ENCODE measurements at regions not wholly inside any gene's neighbourhood (a gene's known extent, or its start where the extent isn't known, plus 50 kb on each side); places are given as distances from the start of the nearest gene placed in this dataset.
"Not testable (repeated sequence)": the region's sequence is repeated elsewhere in the genome, so short reads cannot be mapped to it uniquely, and the experiment has no call there.

DNA sequence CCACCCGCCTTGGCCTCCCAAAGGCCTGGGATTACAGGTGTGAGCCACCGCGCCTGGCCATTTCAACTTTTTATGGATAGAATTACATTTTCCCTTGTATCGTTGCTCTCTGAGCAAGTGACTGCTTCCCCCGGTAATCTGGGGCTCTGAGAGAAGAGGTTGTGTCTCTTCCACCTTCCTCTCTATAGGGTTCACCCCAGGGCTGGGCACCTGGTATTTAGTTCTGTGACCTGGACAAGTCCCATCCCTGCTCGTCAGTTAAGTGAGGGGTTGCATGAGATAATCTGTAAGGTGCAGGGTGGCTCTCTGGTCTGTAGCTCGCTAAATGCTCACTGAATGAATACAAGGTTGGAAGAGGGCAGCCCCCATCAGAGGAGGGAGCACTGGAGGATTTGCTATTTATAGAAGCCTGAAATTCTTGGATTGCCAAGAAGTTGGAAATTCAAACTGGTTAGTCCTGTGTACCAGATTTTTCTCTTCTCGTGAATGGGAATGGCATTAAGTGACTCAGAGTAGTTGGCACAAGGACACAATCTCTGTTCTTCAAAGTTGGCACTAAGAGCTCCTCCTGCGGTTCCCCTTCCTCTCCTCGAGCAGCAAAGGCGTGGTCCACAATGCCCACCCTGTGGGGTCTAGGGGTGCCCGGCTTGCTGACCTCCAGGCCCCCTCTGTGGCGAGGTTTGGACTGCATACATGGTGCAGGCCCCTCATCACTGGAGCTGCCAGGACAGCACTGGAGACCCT lies 68.1 kb upstream of the DLG1 start:
- DNase-seq: no peak

DNA sequence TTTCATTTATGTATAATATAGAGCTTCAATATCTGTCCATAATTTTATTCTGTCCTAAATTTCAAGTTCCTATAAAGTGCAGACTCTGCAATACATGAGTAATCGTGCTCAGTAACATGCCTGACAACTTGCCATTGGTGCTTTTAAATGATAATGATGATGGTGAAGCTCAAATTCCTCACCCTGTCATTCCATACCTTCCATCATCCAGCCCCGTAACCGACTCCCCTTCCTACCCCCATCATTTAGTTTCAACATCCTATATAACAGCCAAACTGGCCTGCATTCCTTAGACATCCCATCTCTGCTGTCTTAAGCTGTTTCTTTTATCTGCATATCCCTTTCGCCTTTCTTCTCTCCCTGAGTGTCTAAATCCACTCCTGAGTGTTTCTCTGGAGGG lies 67.2 kb upstream of the DLG1 start:
- DNase-seq: no peak

DNA sequence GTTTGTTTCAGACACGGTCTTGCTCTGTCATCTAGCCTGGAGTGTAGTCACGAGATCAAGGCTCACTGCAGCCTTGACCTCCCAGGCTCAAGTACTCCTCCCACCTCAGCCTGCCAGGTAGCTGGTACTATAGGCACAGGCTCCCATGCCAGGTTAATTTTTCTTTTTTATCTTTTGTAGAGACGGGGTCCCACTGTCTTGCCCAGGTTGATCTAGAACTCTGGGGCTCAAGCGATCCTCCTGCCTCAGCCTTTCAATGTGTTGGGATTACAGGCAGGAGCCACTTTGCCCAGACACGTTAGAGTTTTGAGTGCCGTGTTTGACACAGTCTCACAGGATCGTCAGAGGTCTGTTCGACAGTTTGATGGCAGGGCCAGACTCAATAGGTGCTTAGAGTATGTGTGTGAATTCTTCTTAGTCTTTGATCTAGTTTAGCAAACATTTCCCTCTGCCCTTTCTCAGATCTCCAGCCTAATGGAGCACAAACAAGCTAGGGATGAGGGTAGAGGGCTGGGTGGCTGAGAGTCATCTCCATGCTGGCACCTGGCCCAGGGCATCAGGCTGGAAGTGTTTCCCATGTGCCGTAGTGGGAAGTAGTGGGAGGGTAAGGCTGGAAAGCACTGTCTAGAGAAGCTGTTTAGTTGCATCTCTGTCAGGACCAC lies 66.1 kb upstream of the DLG1 start:
- no peak for DNase-seq

DNA sequence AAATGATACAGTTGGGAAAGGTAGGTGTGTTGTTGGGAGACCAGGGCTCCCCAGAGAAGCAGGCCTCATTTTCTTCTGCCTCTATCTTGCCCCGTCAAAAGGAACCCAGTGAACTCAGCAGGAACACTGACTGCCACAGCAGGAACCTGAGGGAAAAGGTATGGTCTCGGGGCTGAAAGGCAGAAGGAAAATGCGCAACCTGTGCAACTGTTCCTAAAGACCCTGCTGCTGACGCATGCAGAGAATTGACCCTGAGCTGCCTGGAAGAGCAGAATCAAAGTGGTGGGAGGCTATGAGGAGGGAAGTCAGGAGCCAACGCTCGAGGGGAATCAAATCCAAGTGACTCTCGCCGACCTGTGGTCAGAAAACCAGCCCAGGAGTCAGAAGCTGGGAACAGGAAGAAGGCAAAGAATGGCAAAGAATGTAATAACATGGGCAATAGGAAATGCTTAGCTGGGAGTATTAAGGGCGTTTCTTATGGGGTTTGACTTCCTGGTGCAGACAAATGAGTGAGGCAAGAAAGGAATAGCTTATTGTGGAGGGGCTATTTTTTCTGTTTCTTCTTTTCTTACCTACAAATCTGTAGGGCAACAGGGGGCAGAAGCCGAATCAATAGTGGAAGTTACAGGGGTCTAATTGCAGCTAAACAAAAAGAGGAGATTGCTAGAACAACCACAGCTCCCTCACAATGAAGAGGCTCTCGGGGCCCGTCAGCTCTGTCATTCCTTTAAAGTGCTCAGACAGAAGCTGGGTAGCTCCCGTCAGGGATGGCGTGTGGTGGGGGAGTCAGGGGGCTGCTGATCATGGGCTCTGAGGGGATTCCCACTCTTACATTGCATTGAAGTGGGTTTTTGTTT lies 65.4 kb upstream of the DLG1 start:
- DNase-seq: no peak

DNA sequence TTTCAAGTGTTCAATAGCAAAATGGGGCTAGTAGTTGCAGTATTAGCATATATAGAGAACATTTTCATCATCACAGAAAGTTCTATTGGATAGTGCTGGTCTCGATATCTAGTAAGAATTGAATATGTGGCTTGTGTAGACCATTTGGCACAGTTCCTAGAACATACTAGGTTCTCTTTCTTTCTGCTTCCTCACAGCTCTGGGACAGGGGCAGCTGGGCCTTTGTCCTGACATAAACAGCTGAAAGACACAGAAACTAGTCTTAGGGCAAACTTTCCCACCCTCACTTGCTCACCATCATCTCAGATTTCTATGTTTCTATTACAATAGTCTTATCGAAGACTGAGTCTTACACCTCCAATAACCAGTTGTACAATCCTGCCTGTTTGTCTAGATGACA lies 63.7 kb upstream of the DLG1 start:
- DNase-seq: no peak

DNA sequence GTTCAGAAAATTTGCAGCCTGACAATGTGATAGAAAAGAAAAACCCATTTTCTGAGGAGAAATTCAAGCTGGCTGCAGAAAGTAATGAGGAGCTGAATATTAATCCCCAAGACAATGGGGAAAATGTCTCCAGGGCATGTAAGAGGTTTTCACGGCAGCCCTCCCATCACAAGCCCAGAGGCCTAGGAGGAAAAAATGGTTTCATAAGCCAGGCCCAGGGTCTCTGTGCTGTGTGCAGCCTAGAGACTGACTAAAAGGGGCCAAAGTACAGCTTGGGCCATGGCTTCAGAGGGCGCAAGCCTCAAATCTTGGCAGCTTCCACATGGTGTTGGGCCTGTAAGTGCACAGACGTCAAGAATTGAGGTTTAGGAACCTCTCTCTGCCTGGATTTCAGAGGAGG lies 61.7 kb upstream of the DLG1 start:
- DNase-seq: not testable (repeated sequence)

DNA sequence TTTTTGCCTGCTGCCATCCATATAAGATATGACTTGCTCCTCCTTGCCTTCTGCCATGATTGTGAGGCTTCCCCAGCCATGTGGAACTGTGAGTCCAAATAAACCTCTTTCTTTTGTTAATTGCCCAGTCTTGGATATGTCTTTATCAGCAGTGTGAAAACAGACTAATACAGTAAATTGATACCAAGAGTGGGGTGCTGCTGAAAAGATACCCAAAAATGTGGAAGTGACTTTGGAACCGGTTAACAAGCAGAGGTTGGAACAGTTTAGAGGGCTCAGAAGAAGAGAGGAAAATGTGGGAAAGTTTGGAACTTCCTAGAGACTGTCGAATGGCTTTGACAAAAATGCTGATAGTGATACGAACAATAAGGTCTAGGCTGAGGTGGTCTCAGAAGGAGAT lies 61.1 kb upstream of the DLG1 start:
- DNase-seq: not testable (repeated sequence)

DNA sequence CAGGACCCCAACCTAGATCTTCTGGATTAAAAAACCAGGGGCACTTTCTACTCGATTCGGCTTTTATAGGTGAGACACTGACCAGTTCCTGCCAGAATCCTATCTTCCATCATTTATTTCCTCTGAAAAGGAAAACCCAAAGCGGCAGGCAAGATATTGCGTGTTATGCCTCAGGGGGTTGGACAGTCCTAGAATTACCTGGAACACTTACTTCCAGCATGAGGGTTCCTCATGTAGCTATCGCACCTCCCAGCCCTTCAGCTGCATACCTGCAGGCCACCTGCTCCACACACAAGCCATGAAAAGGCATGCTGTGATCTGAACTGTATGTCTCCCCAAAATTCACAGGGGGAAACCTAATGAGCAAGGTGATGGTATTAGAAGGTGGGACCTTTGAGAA lies 58.3 kb upstream of the DLG1 start:
- DNase-seq: no peak

DNA sequence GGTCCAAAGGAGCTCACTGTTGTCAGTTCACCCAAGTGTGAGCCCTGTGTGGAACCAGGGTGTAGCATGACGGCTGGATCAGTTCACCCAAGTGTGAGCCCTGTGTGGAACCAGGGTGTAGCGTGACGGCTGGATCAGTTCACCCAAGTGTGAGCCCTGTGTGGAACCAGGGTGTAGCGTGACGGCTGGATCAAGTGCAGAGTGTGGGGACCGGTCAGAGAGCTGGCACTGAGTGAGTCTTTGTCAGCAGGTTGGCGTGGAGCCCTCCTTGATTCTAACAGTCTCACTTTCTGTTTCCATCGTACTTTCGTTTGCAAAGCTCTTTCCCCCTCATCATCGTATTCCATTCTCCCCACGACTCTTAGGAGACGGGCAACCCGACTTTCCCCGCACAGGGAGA lies 57.9 kb upstream of the DLG1 start:
- DNase-seq: no peak

DNA sequence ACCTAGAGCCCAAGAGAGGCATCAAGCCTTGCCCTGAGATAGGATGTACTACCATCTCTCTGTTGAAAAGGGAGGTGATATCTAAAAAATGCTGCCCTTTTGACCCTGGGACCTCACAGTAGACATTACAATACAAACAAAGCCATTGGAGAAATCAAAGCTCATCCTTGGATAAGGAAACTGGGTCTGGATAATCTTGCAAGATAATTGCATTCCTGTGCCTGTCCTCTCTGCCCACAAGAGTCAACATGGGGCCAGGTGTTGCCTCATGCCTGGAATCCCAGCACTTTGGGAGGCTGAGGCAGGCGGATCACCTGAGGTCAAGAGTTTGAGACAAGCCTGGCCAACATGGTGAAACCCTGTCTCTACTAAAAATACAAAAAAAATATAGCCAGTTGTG lies 57.3 kb upstream of the DLG1 start:
- no peak for DNase-seq

DNA sequence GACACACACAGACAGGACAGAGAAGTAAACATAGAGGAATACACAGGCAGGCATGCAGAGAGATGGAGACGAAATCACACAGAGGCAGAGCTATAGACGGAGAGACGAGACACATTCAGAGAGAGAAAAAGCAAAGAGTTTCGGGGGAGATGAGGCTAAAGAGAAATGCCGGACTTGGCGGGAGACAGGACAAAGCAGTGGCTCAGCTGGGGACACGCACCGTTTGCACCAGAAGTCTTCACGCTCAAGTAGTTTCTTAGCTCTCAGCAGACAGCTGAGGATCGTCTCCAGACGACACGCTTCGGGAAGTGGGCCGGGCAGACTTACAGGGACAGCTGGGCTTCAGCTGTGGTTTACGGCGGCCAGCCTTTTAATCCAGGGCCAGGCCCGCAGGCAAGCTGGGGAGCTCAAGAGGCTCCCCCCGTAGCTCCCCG lies 56.2 kb upstream of the DLG1 start:
- no peak for DNase-seq

DNA sequence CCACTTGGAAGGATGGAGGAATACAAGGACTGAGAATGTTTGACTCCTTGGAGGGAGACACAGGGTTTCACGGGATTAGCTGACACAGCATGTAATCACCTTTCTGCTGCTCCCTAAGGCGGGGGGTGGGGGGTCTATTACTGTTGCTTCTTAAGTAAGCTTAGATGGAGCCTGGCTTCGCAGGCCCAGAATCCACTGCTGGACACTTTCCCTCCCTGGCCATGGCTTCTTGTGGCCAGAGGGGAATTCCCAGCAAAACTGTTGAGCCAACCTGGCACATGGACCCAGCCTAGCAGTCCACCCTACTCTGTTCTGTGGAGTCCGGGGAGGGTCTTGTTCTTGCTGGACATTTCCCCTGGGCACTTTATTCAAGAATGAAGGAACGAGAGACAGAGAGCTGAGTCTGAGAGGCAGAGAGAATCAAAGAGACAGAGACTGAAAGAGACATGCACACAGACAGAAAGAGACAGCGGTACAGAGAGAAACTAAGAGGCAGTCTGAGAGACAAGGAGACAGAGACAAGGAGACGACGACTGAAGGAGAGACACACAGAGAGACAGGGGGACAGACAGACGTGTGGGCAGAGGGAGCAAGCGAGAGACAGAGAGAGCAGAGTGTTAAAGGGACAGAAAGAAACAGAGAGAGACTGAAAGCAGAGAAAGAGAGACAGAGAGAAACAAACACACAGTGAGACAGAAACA lies 55.6 kb upstream of the DLG1 start:
- no peak for DNase-seq

DNA sequence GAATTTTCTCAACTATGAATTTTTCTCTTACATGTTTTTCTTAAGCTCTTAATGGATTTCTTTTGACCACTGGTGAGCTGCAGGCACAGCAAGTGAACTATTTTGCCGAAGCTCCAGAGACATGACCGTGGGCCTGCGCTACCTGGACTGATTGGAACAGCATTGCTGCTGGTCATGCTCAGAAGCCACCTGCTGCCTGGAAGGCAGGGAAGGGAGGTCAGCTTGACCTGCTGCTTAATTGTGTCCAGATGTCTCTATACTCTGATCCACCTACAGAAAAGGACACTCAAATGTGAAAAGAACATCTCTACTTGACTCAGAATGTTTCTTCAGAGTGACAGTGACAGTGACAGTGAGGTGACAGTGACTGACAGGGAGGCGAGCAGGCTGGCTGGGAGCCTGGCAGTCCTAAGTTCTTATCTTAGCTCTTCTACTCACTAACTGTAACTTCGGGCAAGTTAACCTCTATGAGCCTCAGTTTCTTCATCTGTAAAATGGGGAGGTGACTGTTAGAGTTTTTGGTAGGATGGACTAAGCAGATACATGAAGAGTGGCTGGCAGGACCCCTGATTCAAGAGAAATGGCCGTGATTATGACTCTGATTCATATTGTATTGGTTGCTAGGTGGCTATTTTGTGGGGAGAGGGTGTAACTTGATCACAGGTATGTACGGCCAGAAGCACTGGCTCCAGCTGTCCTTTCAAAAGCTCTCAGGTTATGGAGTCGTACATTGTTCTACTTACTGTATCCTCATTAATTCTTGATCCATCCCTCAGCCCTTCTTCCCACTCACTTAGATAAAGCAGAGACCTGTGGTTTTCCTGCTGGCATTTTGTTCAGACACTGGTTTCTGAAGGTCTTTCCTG lies 54.8 kb upstream of the DLG1 start:
- no peak for DNase-seq

DNA sequence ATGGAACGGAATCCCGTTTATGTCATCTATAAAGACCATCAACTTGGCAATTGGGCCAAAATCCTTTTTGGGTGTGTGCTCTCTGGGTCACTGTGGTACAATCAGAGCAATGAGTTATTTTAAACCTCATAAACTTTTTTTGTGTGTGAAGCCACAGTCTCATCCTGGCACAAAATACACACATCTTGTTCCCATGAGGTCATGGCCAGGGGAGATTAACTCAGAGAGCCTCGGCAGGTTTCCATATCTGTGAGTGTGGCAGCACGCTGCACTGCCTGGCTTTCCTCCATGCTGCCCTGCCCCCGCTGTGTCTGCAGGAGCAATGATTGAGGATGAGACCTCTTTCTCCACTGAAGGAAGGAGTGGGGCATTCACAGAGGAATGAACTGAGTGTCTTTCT lies 54.0 kb upstream of the DLG1 start:
- no peak for DNase-seq

DNA sequence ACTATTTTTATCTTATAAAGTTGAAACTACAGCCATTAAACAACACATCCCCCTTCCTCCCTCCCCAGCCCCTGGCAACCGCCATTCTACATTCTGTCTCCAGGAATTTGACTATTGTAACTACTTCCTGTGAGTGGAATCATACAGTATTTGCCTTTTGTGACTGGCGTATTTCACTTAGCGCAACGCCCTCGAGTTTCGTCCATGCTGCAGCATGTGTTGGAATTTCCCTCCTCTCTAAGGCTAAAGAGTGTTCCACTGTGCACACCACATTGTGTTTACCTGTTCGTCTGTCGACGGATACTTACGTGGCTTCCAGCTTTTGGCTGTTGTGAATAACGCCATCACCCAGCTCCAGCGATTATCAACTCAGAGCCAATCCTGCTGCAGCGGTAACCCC lies 52.0 kb upstream of the DLG1 start:
- DNase-seq: no peak

DNA sequence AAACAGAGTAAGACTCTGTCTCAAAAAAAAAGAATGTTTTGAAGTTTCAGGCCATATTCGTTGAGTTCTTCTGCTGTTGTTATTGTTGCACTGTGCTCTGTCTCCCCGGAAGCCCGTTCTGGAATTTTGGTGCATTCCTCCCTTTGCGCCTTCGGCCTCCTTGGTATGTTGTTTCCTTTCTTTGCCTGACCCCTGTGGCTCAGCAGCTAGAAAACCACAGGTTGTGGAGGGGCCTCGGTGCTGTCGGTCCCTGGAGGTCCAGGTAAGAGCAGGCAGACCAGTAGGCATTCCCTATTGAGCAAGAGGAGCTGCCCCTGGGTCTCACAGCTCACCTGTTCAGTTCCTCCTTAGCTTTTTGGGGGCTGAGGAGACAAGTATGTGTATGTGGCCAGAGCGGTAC lies 51.0 kb upstream of the DLG1 start:
- no peak for DNase-seq

Measured in activated naive CD4-positive, alpha-beta T cell treated with Interleukin-2 at 50 U/mL for 16 hours (primary cell).